GM12878 (cell line): ENCODE measurements at regions not wholly inside any gene's neighbourhood (a gene's known extent, or its start where the extent isn't known, plus 50 kb on each side); places are given as distances from the start of the nearest gene placed in this dataset.

Source experiments
- ATAC-seq: fragments of 200-7000 bp; cut with Tn5 transposase; 3 replicates; pipeline ENCODE4 v1.9.1; 2020; ENCODE audit warnings: mild to moderate bottlenecking, moderate library complexity
- BruUV-seq: library from RNA; stranded (reverse); fragments of 400-500 nt; replicated peaks from 2 replicates; lab custom pipeline; 2021; lab: Mats Ljungman, UMichigan
- CTCF ChIA-PET: fragments of 300-600 bp; sonication (Branson Sonifier 250); formaldehyde crosslinking; extraction: SDS; loops from one replicate; lab custom pipeline; 2021; ENCODE audit warnings: inconsistent platforms; lab: Yijun Ruan, JAX
- POLR2A ChIA-PET: fragments of 350-600 bp; formaldehyde crosslinking; extraction: SDS; loops from one replicate; lab custom pipeline; 2021; ENCODE audit warnings: inconsistent platforms; lab: Charles Lee
- RAD21 ChIA-PET: fragments of 300-600 bp; sonication (Branson Sonifier 250); formaldehyde crosslinking; loops from one replicate; lab custom pipeline; 2023; ENCODE audit warnings: antibody characterized with exemption; ENCODE audit not compliant: unreplicated experiment; lab: Charles Lee
- SMC1A ChIA-PET: fragments of 300-600 bp; sonication (Branson Sonifier 250); formaldehyde crosslinking; loops from one replicate; lab custom pipeline; 2023; ENCODE audit not compliant: unreplicated experiment, uncharacterized antibody; lab: Charles Lee
- DNase-seq: peaks from one replicate; pipeline ENCODE4 v3.0.0-alpha.2; 2011; ENCODE audit warnings: low read depth, low spot score
- FAIRE-seq: peaks from 3 replicates; lab custom pipeline; 2011; peaks lifted over from hg19 to GRCh38; lab: Jason Lieb, UNC
- H2AFZ ChIP-seq: 2 replicates; pipeline ENCODE4 v1.6.0; 2011; ENCODE audit warnings: low read depth, low read length, control low read depth; ENCODE audit not compliant: control insufficient read depth
- H3K27ac ChIP-seq: 2 replicates; pipeline ENCODE4 v1.5.1; 2011; ENCODE audit warnings: control low read depth; ENCODE audit not compliant: control insufficient read depth, insufficient read depth
- H3K27me3 ChIP-seq, 2 experiments: replicated peaks in 1 of 2; 2 replicates each; pipeline versions ENCODE4 v1.6.0 to v1.6.1; 2011; ENCODE audit warnings: low read length in 1 of 2; ENCODE audit not compliant: control insufficient read depth in 2 of 2, insufficient read depth in 2 of 2
- H3K36me3 ChIP-seq, 2 experiments: 2 replicates each; pipeline ENCODE4 v1.5.1; 2011; ENCODE audit warnings: low read length in 1 of 2; ENCODE audit not compliant: control insufficient read depth in 2 of 2, insufficient read depth in 2 of 2
- H3K4me1 ChIP-seq: 2 replicates; pipeline ENCODE4 v1.6.1; 2011; ENCODE audit warnings: mild to moderate bottlenecking, low read length, moderate library complexity, mixed read lengths; ENCODE audit not compliant: control insufficient read depth, insufficient read depth
- H3K4me2 ChIP-seq: 2 replicates; pipeline ENCODE4 v1.6.0; 2011; ENCODE audit warnings: control low read depth; ENCODE audit not compliant: control insufficient read depth, insufficient read depth
- H3K4me3 ChIP-seq: fragments of 200-600 bp; sonication (generic); 2 replicates; pipeline ENCODE4 v1.5.1; 2016
- H3K79me2 ChIP-seq: 2 replicates; pipeline ENCODE4 v1.6.0; 2011; ENCODE audit warnings: low read length; ENCODE audit not compliant: control insufficient read depth, insufficient read depth
- H3K9ac ChIP-seq: 2 replicates; pipeline ENCODE4 v1.8.0; 2011; ENCODE audit warnings: low read length, control low read depth, mixed read lengths; ENCODE audit not compliant: control insufficient read depth, insufficient read depth
- H3K9me3 ChIP-seq: replicated peaks from 3 replicates; pipeline ENCODE4 v1.5.1; 2011; ENCODE audit warnings: mild to moderate bottlenecking, low read length; ENCODE audit not compliant: control insufficient read depth, insufficient read depth
- H4K20me1 ChIP-seq: 2 replicates; pipeline ENCODE4 v1.6.0; 2011; ENCODE audit not compliant: control insufficient read depth, insufficient read depth
- BACH1 ChIP-seq: fragments of 450-650 bp; IDR thresholded peaks from 2 replicates; pipeline ENCODE4 v1.6.1; 2017; ENCODE audit warnings: mild to moderate bottlenecking, borderline replicate concordance
- CBX3 ChIP-seq: fragments of 200-600 bp; sonication (generic); IDR thresholded peaks from 2 replicates; pipeline ENCODE4 v1.6.1; 2016; ENCODE audit warnings: low read depth, borderline replicate concordance
- IRF4 ChIP-seq: IDR thresholded peaks from 2 replicates; pipeline ENCODE4 v1.6.1; 2011; ENCODE audit warnings: low read depth, low read length
- MYB ChIP-seq: fragments of 150-350 bp; IDR thresholded peaks from 2 replicates; pipeline ENCODE4 v1.6.1; 2014; ENCODE audit warnings: mild to moderate bottlenecking, low read depth, low read length, borderline replicate concordance
- NFIC ChIP-seq: IDR thresholded peaks from 2 replicates; pipeline ENCODE4 v1.6.1; 2012; ENCODE audit warnings: low read depth, mild to moderate bottlenecking, inconsistent platforms, low read length, moderate library complexity
- NRF1 ChIP-seq: conservative IDR thresholded peaks from 2 replicates; pipeline ENCODE4 v1.6.1; 2011; ENCODE audit warnings: mild to moderate bottlenecking, low read depth, low read length, improper control_type of control experiment
- PML ChIP-seq: IDR thresholded peaks from 2 replicates; pipeline ENCODE4 v1.6.1; 2012; ENCODE audit warnings: low read length, inconsistent platforms
- POLR2A ChIP-seq: IDR thresholded peaks from 2 replicates; pipeline ENCODE4 v1.6.1; 2011; ENCODE audit warnings: low read depth, mild to moderate bottlenecking, low read length
- POU2F2 ChIP-seq: IDR thresholded peaks from 3 replicates; pipeline ENCODE4 v1.6.1; 2011; ENCODE audit warnings: low read depth, mild to moderate bottlenecking, low read length, borderline replicate concordance
- YY1 ChIP-seq: IDR thresholded peaks from 2 replicates; pipeline ENCODE4 v1.6.1; 2011; ENCODE audit warnings: low read depth, mild to moderate bottlenecking, low read length
- WGBS: methylation state at CpG from one replicate; pipeline ENCODE4 v1.1.6; 2016; ENCODE audit warnings: low lambda C conversion rate; ENCODE audit not compliant: insufficient replicate concordance, insufficient coverage; ENCODE audit errors: missing lambda C conversion rate; 5-methylcytosine and 5-hydroxymethylcytosine counted together
- in situ Hi-C: fragments of 300-500 bp; cut with MboI; formaldehyde crosslinking; loops from 9 replicates; pipeline ENCODE4 v1.14.3; 2018; ENCODE audit warnings: mixed read lengths
- intact Hi-C: fragments of 100-400 bp; cut with micrococcal nuclease; formaldehyde crosslinking; loops from one replicate; pipeline ENCODE4 v1.14.2; 2022; ENCODE audit not compliant: unreplicated experiment
- TF ChIP-seq, protein P1 (sequence below): IDR thresholded peaks from 2 replicates; pipeline ENCODE4 v1.6.1; 2011; ENCODE audit warnings: low read depth, low read length, improper control_type of control experiment, borderline replicate concordance
- TF ChIP-seq, protein P2 (sequence below): fragments of 450-650 bp; IDR thresholded peaks from 2 replicates; pipeline ENCODE4 v1.6.1; 2018; ENCODE audit warnings: borderline replicate concordance, mild to moderate bottlenecking; ENCODE audit not compliant: partially characterized antibody

DNA sequence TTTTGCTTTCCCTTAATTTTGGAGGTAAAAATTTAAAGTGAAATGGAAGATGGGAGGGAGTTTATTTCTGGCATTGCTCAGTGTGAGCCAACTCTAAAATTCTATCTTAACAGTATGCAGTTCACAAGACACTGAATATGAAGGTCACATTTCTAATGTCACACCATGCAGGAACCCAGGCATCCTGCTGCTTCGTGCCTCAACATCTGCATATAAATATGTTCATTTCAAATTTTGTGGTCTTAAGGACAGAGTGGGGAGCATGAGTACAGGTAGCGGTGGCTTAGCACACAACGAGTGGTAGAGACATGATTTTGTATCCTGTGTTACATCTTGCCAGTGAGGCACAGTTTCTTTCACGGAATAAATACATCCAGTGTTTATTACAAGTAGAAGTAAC is 102.4 kb downstream of the ARL4C start:
- CTCF ChIA-PET: no interaction called here
- Histone ChIP-seq H3K4me2 (no peak overlapping the region), H3K27me3 (no peaks in the 10 kb centered on the region; a peak in 1 of 4 replicates), H4K20me1 (no peaks in the 10 kb centered on the region), H3K4me1 (no peaks in the 10 kb centered on the region), H3K79me2 (no peaks in the 10 kb centered on the region), H3K36me3 (no peaks in the 10 kb centered on the region), H3K4me3 (no peak overlapping the region), H3K9ac (no peak overlapping the region), H3K9me3 (no peaks in the 10 kb centered on the region), H3K27ac (no peak overlapping the region), H2AFZ (no peak overlapping the region)
- no TSS peak for BruUV-seq
- POLR2A ChIA-PET: no interaction called here
- RAD21 ChIA-PET: no interaction called here
- intact Hi-C loops (loop anchor here (5.0 kb wide), 1 partner anchor 102 kb away; no protein-coding TSS in a partner anchor), in situ Hi-C loops (no loop called here)
- DNase-seq: no peak
- FAIRE-seq: no peak
- SMC1A ChIA-PET: no interaction called here
- WGBS: 48% methylated on average over 4 of the region's 4 CpGs
- no peak for ATAC-seq
- TF ChIP-seq YY1 (no peak), NFIC (no peak)
- TF ChIP-seq, protein P1, sequence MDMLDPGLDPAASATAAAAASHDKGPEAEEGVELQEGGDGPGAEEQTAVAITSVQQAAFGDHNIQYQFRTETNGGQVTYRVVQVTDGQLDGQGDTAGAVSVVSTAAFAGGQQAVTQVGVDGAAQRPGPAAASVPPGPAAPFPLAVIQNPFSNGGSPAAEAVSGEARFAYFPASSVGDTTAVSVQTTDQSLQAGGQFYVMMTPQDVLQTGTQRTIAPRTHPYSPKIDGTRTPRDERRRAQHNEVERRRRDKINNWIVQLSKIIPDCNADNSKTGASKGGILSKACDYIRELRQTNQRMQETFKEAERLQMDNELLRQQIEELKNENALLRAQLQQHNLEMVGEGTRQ: no peak

DNA sequence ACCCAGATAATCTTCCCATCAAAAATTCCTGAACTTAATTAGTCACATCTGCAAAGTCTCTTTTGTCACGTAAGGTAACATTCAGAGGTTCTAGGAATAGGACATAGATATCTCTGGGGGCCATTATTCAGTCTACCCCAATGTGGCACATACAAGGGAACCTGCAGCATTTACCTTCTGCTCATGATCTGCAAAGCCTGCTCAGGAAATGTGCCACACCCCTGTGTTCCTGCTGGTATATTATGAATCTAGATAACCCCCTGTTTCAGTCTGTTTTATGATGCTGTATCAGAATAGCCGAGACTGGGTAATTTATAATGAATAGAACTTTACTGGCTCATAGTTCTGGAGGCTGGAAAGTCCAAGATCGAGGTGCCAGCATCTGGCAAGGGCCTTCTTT is 103.5 kb downstream of the ARL4C start:
- Histone ChIP-seq H4K20me1 (no peaks in the 10 kb centered on the region), H3K4me2 (no peak overlapping the region), H3K9ac (no peak overlapping the region), H3K36me3 (no peaks in the 10 kb centered on the region), H3K9me3 (no peaks in the 10 kb centered on the region), H2AFZ (no peak overlapping the region), H3K27ac (no peak overlapping the region), H3K4me3 (no peak overlapping the region), H3K79me2 (no peaks in the 10 kb centered on the region), H3K4me1 (no peaks in the 10 kb centered on the region), H3K27me3 (no peaks in the 10 kb centered on the region)
- ChIA-PET POLR2A (no interaction called here), SMC1A (no interaction called here), RAD21 (no interaction called here), CTCF (no interaction called here)
- in situ Hi-C loops (no loop called here), intact Hi-C loops (loop anchor here (5.0 kb wide), 1 partner anchor 101 kb away; no protein-coding TSS in a partner anchor)
- BruUV-seq: no TSS peak
- no peak for FAIRE-seq
- ATAC-seq: no peak
- no peak for DNase-seq
- WGBS: 40% methylated on average over 3 of the region's 3 CpGs
- TF ChIP-seq POLR2A (no peak), PML (no peak), POU2F2 (no peak), NFIC (no peak), MYB (no peak), NRF1 (no peak), CBX3 (no peak), IRF4 (no peak), BACH1 (no peak)
- TF ChIP-seq, protein P2, sequence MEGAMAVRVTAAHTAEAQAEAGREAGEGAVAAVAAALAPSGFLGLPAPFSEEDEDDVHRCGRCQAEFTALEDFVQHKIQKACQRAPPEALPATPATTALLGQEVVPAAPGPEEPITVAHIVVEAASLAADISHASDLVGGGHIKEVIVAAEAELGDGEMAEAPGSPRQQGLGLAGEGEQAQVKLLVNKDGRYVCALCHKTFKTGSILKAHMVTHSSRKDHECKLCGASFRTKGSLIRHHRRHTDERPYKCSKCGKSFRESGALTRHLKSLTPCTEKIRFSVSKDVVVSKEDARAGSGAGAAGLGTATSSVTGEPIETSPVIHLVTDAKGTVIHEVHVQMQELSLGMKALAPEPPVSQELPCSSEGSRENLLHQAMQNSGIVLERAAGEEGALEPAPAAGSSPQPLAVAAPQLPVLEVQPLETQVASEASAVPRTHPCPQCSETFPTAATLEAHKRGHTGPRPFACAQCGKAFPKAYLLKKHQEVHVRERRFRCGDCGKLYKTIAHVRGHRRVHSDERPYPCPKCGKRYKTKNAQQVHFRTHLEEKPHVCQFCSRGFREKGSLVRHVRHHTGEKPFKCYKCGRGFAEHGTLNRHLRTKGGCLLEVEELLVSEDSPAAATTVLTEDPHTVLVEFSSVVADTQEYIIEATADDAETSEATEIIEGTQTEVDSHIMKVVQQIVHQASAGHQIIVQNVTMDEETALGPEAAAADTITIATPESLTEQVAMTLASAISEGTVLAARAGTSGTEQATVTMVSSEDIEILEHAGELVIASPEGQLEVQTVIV: no peak
